ENCODE measurements at regions not wholly inside any gene's neighbourhood (a gene's known extent, or its start where the extent isn't known, plus 50 kb on each side); places are given as distances from the start of the nearest gene placed in this dataset.

GRCh38 chr1:219732814-219733491, 120.0 kb upstream of the ZC3H11B start:
- H3K79me2 ChIP-seq (ENCODE audit: insufficient read depth, low read length) = no peaks in the 10 kb centered on the region
- no peak overlapping the region for H2BK20ac ChIP-seq (ENCODE audit: low read depth, low read length, poor library complexity, severe bottlenecking)
- Mint-ChIP-seq H3K27ac (no peak overlapping the region), H3K9me3 (peaks cover 6 to 9% of the 10 kb centered on the region in 2 experiments), H3K4me1 (peaks cover 6% of the 10 kb centered on the region in 2 experiments), H3K4me3 (no peak overlapping the region), H3K36me3 (ENCODE audit: insufficient read depth in 1 of 3, low read depth in 3 of 3) (peaks cover 0 to 3% (median 0%) of the 10 kb centered on the region in 3 experiments; a peak in 2 of 7 replicates), H3K27me3 (ENCODE audit: low read depth) (no peaks in the 10 kb centered on the region; the same call in 1 of the 2 replicates)
- H3K4me1 ChIP-seq (ENCODE audit: insufficient read depth, low read length) = no peaks in the 10 kb centered on the region
- H4K91ac ChIP-seq (ENCODE audit: insufficient read length, low read depth, low read length) = no peak overlapping the region
- no peak overlapping the region for H2BK120ac ChIP-seq (ENCODE audit: low read depth, low read length, poor library complexity, severe bottlenecking)
- no peak for DNase-seq
- H3K9me3 ChIP-seq (ENCODE audit: control insufficient read depth, low read depth, low read length) = no peaks in the 10 kb centered on the region
- H2BK15ac ChIP-seq (ENCODE audit: low read depth, low read length) = no peak overlapping the region
- H3K18ac ChIP-seq (ENCODE audit: insufficient read length, low read depth, low read length) = no peak overlapping the region
- no peaks in the 10 kb centered on the region for H4K20me1 ChIP-seq (ENCODE audit: control insufficient read depth, insufficient read depth, insufficient read length)
- WGBS (ENCODE audit: extremely low coverage, insufficient read length, low lambda C conversion rate) = no CpG with 5 or more reads among the region's 2 CpGs
- H4K5ac ChIP-seq (ENCODE audit: insufficient read length, low read depth, low read length) = no peak overlapping the region
- TF ChIP-seq, protein P1, sequence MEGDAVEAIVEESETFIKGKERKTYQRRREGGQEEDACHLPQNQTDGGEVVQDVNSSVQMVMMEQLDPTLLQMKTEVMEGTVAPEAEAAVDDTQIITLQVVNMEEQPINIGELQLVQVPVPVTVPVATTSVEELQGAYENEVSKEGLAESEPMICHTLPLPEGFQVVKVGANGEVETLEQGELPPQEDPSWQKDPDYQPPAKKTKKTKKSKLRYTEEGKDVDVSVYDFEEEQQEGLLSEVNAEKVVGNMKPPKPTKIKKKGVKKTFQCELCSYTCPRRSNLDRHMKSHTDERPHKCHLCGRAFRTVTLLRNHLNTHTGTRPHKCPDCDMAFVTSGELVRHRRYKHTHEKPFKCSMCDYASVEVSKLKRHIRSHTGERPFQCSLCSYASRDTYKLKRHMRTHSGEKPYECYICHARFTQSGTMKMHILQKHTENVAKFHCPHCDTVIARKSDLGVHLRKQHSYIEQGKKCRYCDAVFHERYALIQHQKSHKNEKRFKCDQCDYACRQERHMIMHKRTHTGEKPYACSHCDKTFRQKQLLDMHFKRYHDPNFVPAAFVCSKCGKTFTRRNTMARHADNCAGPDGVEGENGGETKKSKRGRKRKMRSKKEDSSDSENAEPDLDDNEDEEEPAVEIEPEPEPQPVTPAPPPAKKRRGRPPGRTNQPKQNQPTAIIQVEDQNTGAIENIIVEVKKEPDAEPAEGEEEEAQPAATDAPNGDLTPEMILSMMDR (conservative IDR thresholded peaks at IDR 0.05) = no peak
- no peak overlapping the region for H2AK5ac ChIP-seq (ENCODE audit: insufficient read length, low read length)
- H3K79me1 ChIP-seq (ENCODE audit: insufficient read depth, low read depth, low read length, poor library complexity, severe bottlenecking) = no peaks in the 10 kb centered on the region
- no peak overlapping the region for H3K4ac ChIP-seq (ENCODE audit: low read depth, low read length)
- H3K23ac ChIP-seq (ENCODE audit: insufficient read length, low read depth, low read length) = no peak overlapping the region
- no peak overlapping the region for H3K27ac ChIP-seq (ENCODE audit: insufficient read length, low read depth, low read length)
- no peaks in the 10 kb centered on the region for H3K23me2 ChIP-seq (ENCODE audit: insufficient read length, low read depth, low read length, poor library complexity, severe bottlenecking)
- no peak overlapping the region for H2BK5ac ChIP-seq (ENCODE audit: insufficient read length, low read length)
- no peaks in the 10 kb centered on the region for H3K27me3 ChIP-seq (ENCODE audit: insufficient read depth, low read length)
- no peak overlapping the region for H3K4me2 ChIP-seq (ENCODE audit: insufficient read depth, insufficient read length, low read length)
- no peak overlapping the region for H3T11ph ChIP-seq (ENCODE audit: low read length)
- no peak overlapping the region for H3K14ac ChIP-seq (ENCODE audit: insufficient read depth, low read length)
- H3K9ac ChIP-seq (ENCODE audit: extremely low read depth, insufficient read length, low read length) = no peak overlapping the region
- no peak overlapping the region for H4K8ac ChIP-seq (replicated peaks; ENCODE audit: insufficient read length, low read depth, low read length)
- no peak overlapping the region for H2BK12ac ChIP-seq (ENCODE audit: insufficient read length, low read depth, low read length)
- H3K56ac ChIP-seq (ENCODE audit: insufficient read length, low read depth, low read length) = no peak overlapping the region
- H2AFZ ChIP-seq (ENCODE audit: low read length) = no peak overlapping the region

All from H9 (cell line).